22Rv1 (cell line): ENCODE measurements at regions not wholly inside any gene's neighbourhood (a gene's known extent, or its start where the extent isn't known, plus 50 kb on each side); places are given as distances from the start of the nearest gene placed in this dataset.

Experiments used
- H3K27ac ChIP-seq: fragments of 450-650 bp; 2 replicates; pipeline ENCODE4 v1.5.1; 2017
- ZFX ChIP-seq: fragments of 450-650 bp; IDR thresholded peaks from 2 replicates; pipeline ENCODE4 v1.6.1; 2017; ENCODE audit warnings: antibody characterized with exemption, borderline replicate concordance
- TF ChIP-seq, protein P1 (sequence below): fragments of 450-650 bp; IDR thresholded peaks from 2 replicates; pipeline ENCODE4 v1.5.1; 2017; ENCODE audit warnings: mild to moderate bottlenecking

DNA sequence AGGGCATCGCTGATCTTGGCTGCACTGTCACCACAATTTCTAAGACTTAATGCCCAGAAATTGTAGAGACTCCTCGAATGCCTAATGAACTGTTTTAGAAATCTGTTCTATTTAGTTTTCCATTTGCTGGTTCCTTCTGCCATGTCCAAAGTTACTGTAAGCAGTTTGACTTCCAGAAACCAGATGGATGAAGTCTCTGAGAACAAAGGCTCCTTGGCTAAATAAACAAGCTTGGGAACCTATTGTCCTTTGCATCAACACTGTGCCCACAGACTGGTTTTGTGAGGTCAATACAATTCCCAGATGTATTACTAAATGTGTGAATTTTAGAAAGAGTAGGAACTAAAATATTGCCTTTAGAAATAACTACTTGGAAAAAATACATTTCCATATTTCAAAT lies 600.2 kb downstream of the NYAP2 start:
- no peak overlapping the region for H3K27ac ChIP-seq
- TF ChIP-seq, protein P1, sequence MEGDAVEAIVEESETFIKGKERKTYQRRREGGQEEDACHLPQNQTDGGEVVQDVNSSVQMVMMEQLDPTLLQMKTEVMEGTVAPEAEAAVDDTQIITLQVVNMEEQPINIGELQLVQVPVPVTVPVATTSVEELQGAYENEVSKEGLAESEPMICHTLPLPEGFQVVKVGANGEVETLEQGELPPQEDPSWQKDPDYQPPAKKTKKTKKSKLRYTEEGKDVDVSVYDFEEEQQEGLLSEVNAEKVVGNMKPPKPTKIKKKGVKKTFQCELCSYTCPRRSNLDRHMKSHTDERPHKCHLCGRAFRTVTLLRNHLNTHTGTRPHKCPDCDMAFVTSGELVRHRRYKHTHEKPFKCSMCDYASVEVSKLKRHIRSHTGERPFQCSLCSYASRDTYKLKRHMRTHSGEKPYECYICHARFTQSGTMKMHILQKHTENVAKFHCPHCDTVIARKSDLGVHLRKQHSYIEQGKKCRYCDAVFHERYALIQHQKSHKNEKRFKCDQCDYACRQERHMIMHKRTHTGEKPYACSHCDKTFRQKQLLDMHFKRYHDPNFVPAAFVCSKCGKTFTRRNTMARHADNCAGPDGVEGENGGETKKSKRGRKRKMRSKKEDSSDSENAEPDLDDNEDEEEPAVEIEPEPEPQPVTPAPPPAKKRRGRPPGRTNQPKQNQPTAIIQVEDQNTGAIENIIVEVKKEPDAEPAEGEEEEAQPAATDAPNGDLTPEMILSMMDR, result no peak
- no peak for TF ChIP-seq ZFX

DNA sequence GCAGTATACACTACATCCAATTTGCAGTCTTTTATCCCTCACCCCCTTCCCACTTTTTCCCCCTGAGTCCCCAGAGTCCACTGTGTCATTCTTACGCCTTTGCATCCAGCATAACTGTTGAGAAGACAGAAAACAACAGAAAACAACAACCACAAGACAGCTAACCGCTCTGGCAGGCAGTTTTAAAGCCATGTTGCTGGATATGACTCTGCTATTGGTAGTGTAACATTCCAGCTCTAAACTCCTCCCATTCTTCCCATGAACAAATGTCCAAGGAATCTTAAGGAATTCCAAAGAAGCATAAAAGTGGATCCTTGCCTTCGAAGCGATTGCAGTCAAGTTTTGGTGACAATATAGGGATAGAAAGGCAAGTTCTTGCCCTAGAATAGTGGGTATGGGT lies 599.1 kb downstream of the NYAP2 start:
- no peak overlapping the region for H3K27ac ChIP-seq
- TF ChIP-seq, protein P1, result no peak
- no peak for TF ChIP-seq ZFX

DNA sequence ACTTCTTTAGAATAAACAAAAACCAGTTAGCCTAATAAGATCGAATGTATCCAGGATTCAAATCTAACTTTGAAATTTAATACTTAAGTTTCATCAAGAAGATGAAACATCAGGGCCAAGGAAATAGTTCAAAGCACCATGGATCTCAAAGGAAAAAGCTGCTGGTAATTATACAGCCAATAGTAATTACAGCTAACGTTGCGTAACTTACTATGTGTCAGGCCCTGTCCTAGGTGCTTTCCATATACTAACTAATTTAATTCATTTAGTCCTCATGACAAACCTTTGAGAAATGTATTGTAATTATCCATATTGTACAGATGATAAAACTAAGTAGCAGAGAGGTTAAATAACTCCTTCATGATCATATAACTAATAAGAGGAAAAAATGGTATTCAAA lies 598.6 kb downstream of the NYAP2 start:
- H3K27ac ChIP-seq, result no peak overlapping the region
- TF ChIP-seq ZFX, result no peak
- TF ChIP-seq, protein P1, result no peak

DNA sequence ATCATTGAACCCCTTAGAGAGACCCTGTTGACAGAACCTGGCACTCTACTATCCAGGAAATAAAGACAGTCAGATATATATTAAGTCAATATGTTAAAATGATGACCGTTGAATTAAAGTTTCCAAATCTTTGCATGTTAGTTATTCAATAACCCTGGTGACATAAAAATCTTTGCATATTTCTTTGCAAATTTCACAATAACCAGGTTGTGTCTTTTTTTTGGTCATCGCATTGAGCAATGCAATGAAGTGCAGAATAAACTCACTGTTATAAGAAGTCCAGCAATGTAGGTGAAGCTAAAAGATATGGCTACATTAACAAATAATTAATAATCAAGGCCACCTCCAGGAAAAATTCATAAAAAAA lies 596.9 kb downstream of the NYAP2 start:
- TF ChIP-seq ZFX, result no peak
- TF ChIP-seq, protein P1, result no peak
- no peak overlapping the region for H3K27ac ChIP-seq

DNA sequence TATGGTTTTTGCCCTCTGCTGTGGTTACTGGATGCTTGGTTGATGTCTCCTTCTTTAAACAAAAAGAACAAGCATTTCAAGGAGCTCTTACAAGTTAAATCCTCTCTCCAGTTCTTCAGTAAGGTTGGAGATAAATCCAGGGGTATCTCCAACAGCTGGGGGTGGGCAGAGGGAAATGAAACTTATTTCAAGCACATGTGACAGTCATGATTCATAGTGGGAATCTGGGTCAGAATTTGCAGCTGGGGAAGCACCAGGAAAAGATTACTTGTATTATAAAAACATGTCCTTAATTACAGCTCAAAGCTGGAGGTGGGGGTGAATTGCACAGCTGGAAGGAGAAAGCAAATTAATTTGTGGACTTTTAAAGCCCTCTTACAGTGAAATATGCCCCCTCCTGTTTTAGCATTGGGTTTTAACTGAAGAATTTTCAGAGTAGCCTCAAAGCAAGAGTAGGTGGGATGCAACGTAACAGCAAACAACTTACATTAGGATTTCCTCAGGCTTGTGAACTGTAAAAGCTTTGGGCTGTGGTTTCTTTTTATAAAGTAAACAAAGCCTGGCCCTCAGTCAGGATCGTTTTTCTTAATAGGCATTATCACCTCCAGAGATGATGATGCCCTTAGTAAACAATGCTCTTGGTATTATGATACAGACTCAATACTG lies 596.4 kb downstream of the NYAP2 start:
- TF ChIP-seq, protein P1, result no peak
- TF ChIP-seq ZFX, result no peak
- no peak overlapping the region for H3K27ac ChIP-seq

DNA sequence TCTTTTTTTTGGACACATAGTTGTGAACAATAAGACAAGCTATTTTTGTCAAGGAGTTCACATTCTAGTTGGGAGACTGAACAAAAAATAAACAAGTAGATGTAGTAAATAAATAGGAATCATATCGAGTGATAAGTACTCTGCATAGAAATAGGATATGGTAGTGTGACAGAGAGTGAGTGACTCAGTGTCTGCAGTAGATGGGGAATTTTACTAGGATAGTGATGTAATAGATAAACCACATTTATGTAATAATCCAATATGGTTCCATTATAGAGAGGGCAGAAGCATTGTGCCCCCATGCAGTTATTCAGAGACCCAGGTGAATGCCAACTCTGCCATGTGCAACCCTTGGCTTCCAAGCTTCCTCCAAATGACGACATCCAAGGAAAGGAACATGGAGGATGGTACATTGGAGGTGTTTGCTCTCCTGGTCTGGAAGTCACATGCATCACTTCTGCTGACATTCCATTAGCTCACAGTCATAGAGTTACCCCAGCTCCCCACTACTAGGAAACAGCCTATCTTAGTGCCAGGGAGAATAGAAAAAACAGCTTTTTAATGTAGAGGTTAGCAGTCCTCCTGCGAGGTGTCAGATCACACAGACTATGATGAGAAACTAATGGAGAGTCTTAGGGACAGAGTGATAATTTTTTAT lies 595.4 kb downstream of the NYAP2 start:
- no peak overlapping the region for H3K27ac ChIP-seq
- TF ChIP-seq, protein P1, result no peak
- TF ChIP-seq ZFX, result no peak

DNA sequence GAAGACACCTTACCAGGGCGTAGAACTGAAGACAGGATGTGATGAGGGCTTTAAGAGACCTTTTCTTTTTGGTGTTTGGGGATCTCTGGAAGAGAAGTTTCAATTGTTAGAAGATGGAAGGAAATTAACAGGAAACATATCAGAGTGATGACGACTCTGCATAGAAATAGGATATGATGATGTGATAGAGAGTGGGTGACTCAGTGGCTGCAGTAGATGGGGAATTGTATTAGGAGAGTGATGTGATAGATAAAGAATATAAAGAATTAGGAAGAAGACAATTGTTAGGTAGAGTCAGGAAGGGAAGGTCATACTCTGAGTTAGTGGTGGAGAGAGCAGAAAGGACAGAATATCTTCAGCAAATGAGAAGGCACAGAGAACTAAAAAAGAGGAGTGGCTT lies 593.9 kb downstream of the NYAP2 start:
- TF ChIP-seq, protein P1, result no peak
- TF ChIP-seq ZFX, result no peak
- H3K27ac ChIP-seq, result no peak overlapping the region
